Retina (tissue), 1 donor: ENCODE measurements at regions not wholly inside any gene's neighbourhood (a gene's known extent, or its start where the extent isn't known, plus 50 kb on each side); places are given as distances from the start of the nearest gene placed in this dataset.
"Not testable (repeated sequence)": the region's sequence is repeated elsewhere in the genome, so short reads cannot be mapped to it uniquely, and the experiment has no call there.

Experiments
- DNase-seq: peaks from one replicate; pipeline ENCODE4 v3.0.0-alpha.2; 2016

GRCh38 chr18:43341014-43341413 lies 63.7 kb upstream of the SYT4 start:
- DNase-seq = no peak

- no peak for DNase-seq
These were observed 72.9 kb upstream of the SYT4 start for GRCh38 chr18:43350176-43350575.

GRCh38 chr18:43364535-43364934 lies 87.2 kb upstream of the SYT4 start:
- no peak for DNase-seq

GRCh38 chr18:43367895-43368294 lies 90.6 kb upstream of the SYT4 start:
- no peak for DNase-seq

- not testable (repeated sequence) for DNase-seq
These were observed 92.0 kb upstream of the SYT4 start for GRCh38 chr18:43369311-43369710.

GRCh38 chr18:43372773-43373172 lies 95.5 kb upstream of the SYT4 start:
- DNase-seq = no peak

GRCh38 chr18:43380104-43380672 lies 102.9 kb upstream of the SYT4 start:
- DNase-seq = no peak

- DNase-seq = no peak
These were observed 105.5 kb upstream of the SYT4 start for GRCh38 chr18:43382641-43383403.

GRCh38 chr18:43389163-43389562 lies 111.9 kb upstream of the SYT4 start:
- no peak for DNase-seq

- DNase-seq = no peak
These were observed 114.9 kb upstream of the SYT4 start for GRCh38 chr18:43392168-43392567.

- DNase-seq = no peak
These were observed 115.9 kb upstream of the SYT4 start for GRCh38 chr18:43393174-43393573.

- DNase-seq = peak; percentile 61
These were observed 119.0 kb upstream of the SYT4 start for GRCh38 chr18:43396266-43396665.

GRCh38 chr18:43398601-43399000 lies 121.3 kb upstream of the SYT4 start:
- no peak for DNase-seq

GRCh38 chr18:43405097-43405496 lies 127.8 kb upstream of the SYT4 start:
- DNase-seq = no peak

- DNase-seq = no peak
These were observed 136.7 kb upstream of the SYT4 start for GRCh38 chr18:43414006-43414405.

GRCh38 chr18:43420091-43420490 lies 142.8 kb upstream of the SYT4 start:
- DNase-seq = no peak

GRCh38 chr18:43420950-43421349 lies 143.7 kb upstream of the SYT4 start:
- DNase-seq = no peak

GRCh38 chr18:43422518-43422917 lies 145.2 kb upstream of the SYT4 start:
- DNase-seq = peak; percentile 23

- DNase-seq = no peak
These were observed 158.6 kb upstream of the SYT4 start for GRCh38 chr18:43435851-43436250.

- no peak for DNase-seq
These were observed 164.8 kb upstream of the SYT4 start for GRCh38 chr18:43442131-43442530.

- no peak for DNase-seq
These were observed 165.3 kb upstream of the SYT4 start for GRCh38 chr18:43442571-43442970.

GRCh38 chr18:43465483-43465882 lies 188.2 kb upstream of the SYT4 start:
- DNase-seq = no peak

GRCh38 chr18:43471873-43472272 lies 194.6 kb upstream of the SYT4 start:
- DNase-seq = no peak

GRCh38 chr18:43481069-43481468 lies 203.8 kb upstream of the SYT4 start:
- no peak for DNase-seq

GRCh38 chr18:43482136-43482535 lies 204.8 kb upstream of the SYT4 start:
- no peak for DNase-seq
